ENCODE measurements at regions not wholly inside any gene's neighbourhood (a gene's known extent, or its start where the extent isn't known, plus 50 kb on each side); places are given as distances from the start of the nearest gene placed in this dataset.

- intact Hi-C loops (cut with DNase I; ENCODE audit: low total_unique reads), result loop anchor here (5.0 to 10.0 kb wide), 2 partner anchors 416 to 568 kb away; no protein-coding TSS in a partner anchor
- H3K9me3 ChIP-seq, result no peaks in the 10 kb centered on the region
- DNase-seq, result no peak
- peaks cover 0 to 8% of the 10 kb centered on the region in 2 donors for H3K27me3 ChIP-seq
- no peak overlapping the region for H3K4me3 ChIP-seq
- H3K27ac ChIP-seq, result no peak overlapping the region
- no peaks in the 10 kb centered on the region for H3K36me3 ChIP-seq
- TF ChIP-seq, protein P1, sequence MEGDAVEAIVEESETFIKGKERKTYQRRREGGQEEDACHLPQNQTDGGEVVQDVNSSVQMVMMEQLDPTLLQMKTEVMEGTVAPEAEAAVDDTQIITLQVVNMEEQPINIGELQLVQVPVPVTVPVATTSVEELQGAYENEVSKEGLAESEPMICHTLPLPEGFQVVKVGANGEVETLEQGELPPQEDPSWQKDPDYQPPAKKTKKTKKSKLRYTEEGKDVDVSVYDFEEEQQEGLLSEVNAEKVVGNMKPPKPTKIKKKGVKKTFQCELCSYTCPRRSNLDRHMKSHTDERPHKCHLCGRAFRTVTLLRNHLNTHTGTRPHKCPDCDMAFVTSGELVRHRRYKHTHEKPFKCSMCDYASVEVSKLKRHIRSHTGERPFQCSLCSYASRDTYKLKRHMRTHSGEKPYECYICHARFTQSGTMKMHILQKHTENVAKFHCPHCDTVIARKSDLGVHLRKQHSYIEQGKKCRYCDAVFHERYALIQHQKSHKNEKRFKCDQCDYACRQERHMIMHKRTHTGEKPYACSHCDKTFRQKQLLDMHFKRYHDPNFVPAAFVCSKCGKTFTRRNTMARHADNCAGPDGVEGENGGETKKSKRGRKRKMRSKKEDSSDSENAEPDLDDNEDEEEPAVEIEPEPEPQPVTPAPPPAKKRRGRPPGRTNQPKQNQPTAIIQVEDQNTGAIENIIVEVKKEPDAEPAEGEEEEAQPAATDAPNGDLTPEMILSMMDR (IDR thresholded peaks at IDR 0.05), result no peak
- H3K4me1 ChIP-seq, result peaks cover 0 to 8% (median 0%) of the 10 kb centered on the region in 4 donors
Observed at GRCh38 chr3:66823009-66823397, 175.1 kb upstream of the KBTBD8 start.

- intact Hi-C loops (cut with DNase I; ENCODE audit: low total_unique reads), result loop anchor here (5.0 to 10.0 kb wide), 2 partner anchors 416 to 569 kb away; no protein-coding TSS in a partner anchor
- H3K36me3 ChIP-seq, result no peaks in the 10 kb centered on the region
- TF ChIP-seq, protein P1 (IDR thresholded peaks at IDR 0.05), result no peak
- peaks cover 0 to 12% of the 10 kb centered on the region in 2 donors for H3K27me3 ChIP-seq
- H3K4me1 ChIP-seq, result peaks cover 0 to 8% (median 0%) of the 10 kb centered on the region in 4 donors
- no peak for DNase-seq
- H3K27ac ChIP-seq, result no peak overlapping the region
- H3K4me3 ChIP-seq, result no peak overlapping the region
- H3K9me3 ChIP-seq, result no peaks in the 10 kb centered on the region
Observed at GRCh38 chr3:66823532-66823931, 174.6 kb upstream of the KBTBD8 start.

GRCh38 chr3:66825375-66825774 is 172.7 kb upstream of the KBTBD8 start:
- Histone ChIP-seq H3K36me3 (no peaks in the 10 kb centered on the region), H3K4me1 (peaks cover 0 to 8% (median 0%) of the 10 kb centered on the region in 4 donors), H3K27me3 (peaks cover 0 to 13% of the 10 kb centered on the region in 2 donors), H3K9me3 (no peaks in the 10 kb centered on the region), H3K27ac (no peak overlapping the region), H3K4me3 (no peak overlapping the region)
- TF ChIP-seq, protein P1 (IDR thresholded peaks at IDR 0.05), result no peak
- DNase-seq, result no peak
- intact Hi-C loops (cut with DNase I; ENCODE audit: low total_unique reads), result loop anchor here (10.0 kb wide), 1 partner anchor 571 kb away; no protein-coding TSS in a partner anchor

GRCh38 chr3:66827726-66828125 is 170.4 kb upstream of the KBTBD8 start:
- Histone ChIP-seq H3K27ac (no peak overlapping the region), H3K36me3 (no peaks in the 10 kb centered on the region)
- intact Hi-C loops (cut with DNase I; ENCODE audit: low total_unique reads), result loop anchor here (10.0 kb wide), 1 partner anchor 573 kb away; no protein-coding TSS in a partner anchor

DNA sequence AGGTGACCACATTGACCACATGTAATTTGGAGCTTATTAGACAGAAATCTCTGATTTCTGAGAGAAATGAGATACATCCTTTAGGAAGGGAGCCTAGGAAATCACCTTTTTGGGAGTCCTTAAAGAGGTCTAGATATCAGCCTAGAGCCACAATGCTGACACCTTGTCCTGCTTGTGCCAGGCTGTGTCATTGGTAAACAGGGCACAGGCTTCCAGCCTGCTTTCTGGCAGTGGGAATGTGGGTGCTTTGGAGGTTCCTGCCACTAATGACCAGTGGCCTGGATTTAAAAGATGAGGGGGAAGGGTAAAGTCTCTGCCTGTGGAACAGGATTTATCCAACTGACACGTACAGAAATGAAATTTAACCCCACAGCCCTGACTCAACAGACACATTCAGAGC is 169.8 kb upstream of the KBTBD8 start:
- peaks cover 0 to 13% of the 10 kb centered on the region in 2 donors for H3K27me3 ChIP-seq
- H3K4me1 ChIP-seq, result no peaks in the 10 kb centered on the region
- no peaks in the 10 kb centered on the region for H3K9me3 ChIP-seq
- no peaks in the 10 kb centered on the region for H3K36me3 ChIP-seq
- DNase-seq, result no peak
- TF ChIP-seq, protein P1 (IDR thresholded peaks at IDR 0.05), result no peak
- H3K4me3 ChIP-seq, result no peak overlapping the region
- no peak overlapping the region for H3K27ac ChIP-seq
- intact Hi-C loops (cut with DNase I; ENCODE audit: low total_unique reads), result loop anchor here (10.0 kb wide), 1 partner anchor 574 kb away; no protein-coding TSS in a partner anchor

More at GRCh38 chr3:66827726-66828125, 170.4 kb upstream of the KBTBD8 start:
- TF ChIP-seq, protein P1 (IDR thresholded peaks at IDR 0.05), result no peak
- Histone ChIP-seq H3K27me3 (peaks cover 0 to 13% of the 10 kb centered on the region in 2 donors), H3K4me3 (no peak overlapping the region), H3K4me1 (no peaks in the 10 kb centered on the region), H3K9me3 (no peaks in the 10 kb centered on the region)
- DNase-seq, result no peak
